HEK293 (cell line): ENCODE measurements at regions not wholly inside any gene's neighbourhood (a gene's known extent, or its start where the extent isn't known, plus 50 kb on each side); places are given as distances from the start of the nearest gene placed in this dataset.

Experiments
- CTCF ChIA-PET: fragments of 350-600 bp; formaldehyde crosslinking; extraction: SDS; loops from one replicate; lab custom pipeline; 2021; ENCODE audit warnings: antibody characterized with exemption; lab: Yijun Ruan, JAX
- POLR2A ChIA-PET: fragments of 300-600 bp; formaldehyde crosslinking; extraction: SDS; loops from one replicate; lab custom pipeline; 2020; ENCODE audit warnings: antibody characterized with exemption, inconsistent platforms; lab: Yijun Ruan, JAX
- H3K27ac ChIP-seq: fragments of 200-500 bp; sonication (Bioruptor generic); 2 replicates; pipeline ENCODE4 v1.5.1; 2014; ENCODE audit warnings: low read depth, low read length, control low read depth, inconsistent platforms; ENCODE audit errors: extremely low read depth
- H3K36me3 ChIP-seq, 2 experiments: fragments of 200-500 bp in 1 of 2; sonication (Bioruptor generic) in 1 of 2; 1 replicate in 1 of 2; 2 replicates in 1 of 2; pipeline ENCODE4 v1.5.1; 2014 to 2017; ENCODE audit warnings: inconsistent platforms in 2 of 2, low read length in 2 of 2; ENCODE audit not compliant: control insufficient read depth in 2 of 2, insufficient read depth in 1 of 2
- H3K4me1 ChIP-seq: fragments of 200-500 bp; sonication (Bioruptor generic); 2 replicates; pipeline ENCODE4 v1.5.1; 2014; ENCODE audit warnings: mild to moderate bottlenecking, low read length, inconsistent platforms; ENCODE audit not compliant: control insufficient read depth, insufficient read depth
- H3K4me3 ChIP-seq: 2 replicates; pipeline ENCODE4 v1.5.1; 2011; ENCODE audit warnings: low read depth, mild to moderate bottlenecking, control low read depth, low read length, moderate library complexity
- H3K9me3 ChIP-seq: fragments of 200-500 bp; sonication (Bioruptor generic); 2 replicates; pipeline ENCODE4 v1.5.1; 2014; ENCODE audit warnings: low read depth, low read length, inconsistent platforms; ENCODE audit not compliant: control insufficient read depth, insufficient read depth
- GLI4 ChIP-seq: fragments of 450-650 bp; formaldehyde crosslinking; IDR thresholded peaks from 2 replicates; pipeline ENCODE4 v1.5.1; 2016; ENCODE audit warnings: missing biosample characterization, missing genetic modification characterization
- INSM2 ChIP-seq: fragments of 450-650 bp; formaldehyde crosslinking; IDR thresholded peaks from 2 replicates; pipeline ENCODE4 v1.5.1; 2016; ENCODE audit warnings: missing biosample characterization, missing genetic modification characterization
- KLF7 ChIP-seq: fragments of 450-650 bp; formaldehyde crosslinking; IDR thresholded peaks from 2 replicates; pipeline ENCODE4 v1.5.1; 2016; ENCODE audit warnings: missing biosample characterization, missing genetic modification characterization, borderline replicate concordance
- MYNN ChIP-seq: fragments of 450-650 bp; formaldehyde crosslinking; IDR thresholded peaks from 2 replicates; pipeline ENCODE4 v1.5.1; 2016; ENCODE audit warnings: missing biosample characterization, missing genetic modification characterization, borderline replicate concordance
- ZBTB48 ChIP-seq: fragments of 450-650 bp; formaldehyde crosslinking; IDR thresholded peaks from 2 replicates; pipeline ENCODE4 v1.5.1; 2016; ENCODE audit warnings: missing biosample characterization, missing genetic modification characterization
- ZFP3 ChIP-seq: fragments of 450-650 bp; formaldehyde crosslinking; IDR thresholded peaks from 2 replicates; pipeline ENCODE4 v1.5.1; 2016; ENCODE audit warnings: low read depth, missing biosample characterization, missing genetic modification characterization
- ZNF138 ChIP-seq: fragments of 450-650 bp; formaldehyde crosslinking; IDR thresholded peaks from 2 replicates; pipeline ENCODE4 v1.5.1; 2016; ENCODE audit warnings: missing biosample characterization, missing genetic modification characterization, borderline replicate concordance
- ZNF16 ChIP-seq: fragments of 450-650 bp; formaldehyde crosslinking; IDR thresholded peaks from 2 replicates; pipeline ENCODE4 v1.5.1; 2016; ENCODE audit warnings: low read depth, missing biosample characterization, missing genetic modification characterization
- ZNF174 ChIP-seq: fragments of 450-650 bp; formaldehyde crosslinking; IDR thresholded peaks from 2 replicates; pipeline ENCODE4 v1.5.0; 2017; ENCODE audit warnings: missing biosample characterization, mild to moderate bottlenecking, missing genetic modification characterization
- ZNF19 ChIP-seq: fragments of 450-650 bp; formaldehyde crosslinking; IDR thresholded peaks from 2 replicates; pipeline ENCODE4; 2016; ENCODE audit warnings: missing biosample characterization, missing genetic modification characterization, low read depth
- ZNF292 ChIP-seq: fragments of 450-650 bp; formaldehyde crosslinking; IDR thresholded peaks from 2 replicates; pipeline ENCODE4 v1.5.1; 2016; ENCODE audit warnings: low read depth, missing biosample characterization, missing genetic modification characterization, borderline replicate concordance
- ZNF341 ChIP-seq: fragments of 450-650 bp; formaldehyde crosslinking; IDR thresholded peaks from 2 replicates; pipeline ENCODE4; 2016; ENCODE audit warnings: low read depth, missing biosample characterization, missing genetic modification characterization
- ZNF366 ChIP-seq: fragments of 450-650 bp; formaldehyde crosslinking; conservative IDR thresholded peaks from 2 replicates; pipeline ENCODE4 v1.5.1; 2016; ENCODE audit warnings: missing biosample characterization, missing genetic modification characterization
- ZNF37A ChIP-seq: fragments of 450-650 bp; IDR thresholded peaks from 2 replicates; pipeline ENCODE4 v1.5.1; 2018; ENCODE audit warnings: missing biosample characterization, missing genetic modification characterization
- ZNF416 ChIP-seq: fragments of 450-650 bp; formaldehyde crosslinking; IDR thresholded peaks from 2 replicates; pipeline ENCODE4 v1.5.1; 2016; ENCODE audit warnings: missing biosample characterization, missing genetic modification characterization
- ZNF426 ChIP-seq: fragments of 450-650 bp; formaldehyde crosslinking; IDR thresholded peaks from 2 replicates; pipeline ENCODE4 v1.5.1; 2017; ENCODE audit warnings: missing biosample characterization, missing genetic modification characterization, mild to moderate bottlenecking, inconsistent platforms, moderate library complexity
- ZNF529 ChIP-seq: fragments of 450-650 bp; formaldehyde crosslinking; IDR thresholded peaks from 2 replicates; pipeline ENCODE4 v1.5.1; 2017; ENCODE audit warnings: missing genetic modification characterization, missing biosample characterization; ENCODE audit not compliant: insufficient replicate concordance
- ZNF610 ChIP-seq: fragments of 450-650 bp; formaldehyde crosslinking; IDR thresholded peaks from 2 replicates; pipeline ENCODE4 v1.5.1; 2016; ENCODE audit warnings: missing biosample characterization, missing genetic modification characterization, borderline replicate concordance
- ZNF624 ChIP-seq: fragments of 450-650 bp; formaldehyde crosslinking; IDR thresholded peaks from 2 replicates; pipeline ENCODE4 v1.5.1; 2017; ENCODE audit warnings: missing biosample characterization, missing genetic modification characterization
- ZNF701 ChIP-seq: fragments of 450-650 bp; formaldehyde crosslinking; IDR thresholded peaks from 2 replicates; pipeline ENCODE4 v1.5.1; 2016; ENCODE audit warnings: missing biosample characterization, missing genetic modification characterization
- ZNF768 ChIP-seq: fragments of 450-650 bp; formaldehyde crosslinking; IDR thresholded peaks from 2 replicates; pipeline ENCODE4 v1.5.1; 2018; ENCODE audit warnings: missing biosample characterization, mild to moderate bottlenecking, missing genetic modification characterization
- ZSCAN23 ChIP-seq: fragments of 450-650 bp; formaldehyde crosslinking; IDR thresholded peaks from 2 replicates; pipeline ENCODE4 v1.5.1; 2016; ENCODE audit warnings: missing biosample characterization, missing genetic modification characterization
- ZSCAN30 ChIP-seq: fragments of 450-650 bp; IDR thresholded peaks from 2 replicates; pipeline ENCODE4 v1.5.1; 2018; ENCODE audit warnings: missing biosample characterization, mild to moderate bottlenecking, missing genetic modification characterization, moderate library complexity
- TF ChIP-seq, protein P1 (sequence below): fragments of 450-650 bp; formaldehyde crosslinking; IDR thresholded peaks from 2 replicates; pipeline ENCODE4 v1.5.1; 2016; ENCODE audit warnings: missing biosample characterization, missing genetic modification characterization

DNA sequence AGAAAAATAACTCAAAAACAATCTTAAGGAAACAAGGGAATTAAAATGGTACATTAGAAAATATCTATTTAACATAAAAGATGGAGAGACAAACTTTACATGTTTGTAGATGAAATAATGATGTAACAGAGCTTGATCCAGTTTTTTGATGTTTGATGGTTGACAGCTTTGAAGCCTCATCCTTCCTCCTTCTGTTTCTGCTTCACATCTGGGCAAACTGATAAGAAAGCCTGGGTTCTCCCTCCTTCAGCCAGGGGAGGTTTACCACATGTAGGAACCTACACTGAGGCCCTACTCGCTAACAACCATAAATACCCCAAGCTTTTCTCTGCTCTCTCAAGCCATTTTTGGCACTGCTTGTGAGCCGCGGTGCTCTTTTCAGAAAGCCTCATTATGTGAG lies 82.8 kb upstream of the ZNF32 start (continued):
- TF ChIP-seq ZNF174 (tag by site-specific recombination) (no peak), ZNF610 (tag by site-specific recombination) (no peak)

DNA sequence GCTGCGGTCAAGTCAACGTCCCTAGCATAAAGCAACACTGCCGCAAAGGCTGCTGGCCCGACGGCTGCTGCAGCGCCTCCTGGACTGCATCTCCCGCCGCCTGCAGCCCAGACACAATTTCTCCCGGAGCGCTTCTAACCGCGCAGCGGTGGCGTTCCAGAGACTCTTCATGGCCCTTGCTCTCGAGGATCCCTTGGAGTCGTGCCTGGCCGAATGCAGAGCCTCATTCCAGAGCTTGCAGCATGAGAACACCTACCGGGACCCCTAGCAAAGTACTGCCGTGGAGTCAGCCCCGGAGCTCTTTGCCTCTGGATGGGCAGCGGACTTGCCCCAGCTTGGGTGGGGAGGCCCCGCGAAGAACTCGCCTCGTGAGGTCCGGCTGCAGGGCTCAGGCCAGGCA lies 79.7 kb upstream of the ZNF32 start:
- Histone ChIP-seq H3K4me1 (no peaks in the 10 kb centered on the region), H3K4me3 (no peak overlapping the region), H3K27ac (no peak overlapping the region), H3K36me3 (no peaks in the 10 kb centered on the region), H3K9me3 (no peaks in the 10 kb centered on the region)
- POLR2A ChIA-PET, result no interaction called here
- no peak for TF ChIP-seq ZFP3 (tag by site-specific recombination)
- TF ChIP-seq ZNF529 (tag by site-specific recombination), result no peak
- TF ChIP-seq ZNF37A, result no peak
- no peak for TF ChIP-seq GLI4 (tag by site-specific recombination)
- no peak for TF ChIP-seq ZNF366 (tag by site-specific recombination)
- no peak for TF ChIP-seq ZBTB48
- TF ChIP-seq ZNF292 (tag by site-specific recombination), result no peak
- no peak for TF ChIP-seq ZNF16 (tag by site-specific recombination)
- TF ChIP-seq MYNN (tag by site-specific recombination), result no peak
- no peak for TF ChIP-seq ZSCAN23 (tag by site-specific recombination)
- TF ChIP-seq ZNF426, result no peak
- CTCF ChIA-PET, result no interaction called here

- Histone ChIP-seq H3K9me3 (no peaks in the 10 kb centered on the region), H3K4me1 (no peaks in the 10 kb centered on the region), H3K4me3 (no peak overlapping the region), H3K27ac (no peak overlapping the region), H3K36me3 (no peaks in the 10 kb centered on the region)
- ChIA-PET POLR2A (no interaction called here), CTCF (no interaction called here)
- no peak for TF ChIP-seq ZNF341
- no peak for TF ChIP-seq ZNF19 (tag by site-specific recombination)
- TF ChIP-seq ZSCAN30 (tag by site-specific recombination), result no peak
- TF ChIP-seq ZNF701, result no peak
- TF ChIP-seq INSM2 (tag by site-specific recombination), result no peak
- TF ChIP-seq KLF7 (tag by site-specific recombination), result no peak
- no peak for TF ChIP-seq ZNF624 (tag by site-specific recombination)
- no peak for TF ChIP-seq ZNF768 (tag by site-specific recombination)
- TF ChIP-seq ZNF138 (tag by site-specific recombination), result no peak
- TF ChIP-seq ZNF416 (tag by site-specific recombination), result no peak
- TF ChIP-seq, protein P1, sequence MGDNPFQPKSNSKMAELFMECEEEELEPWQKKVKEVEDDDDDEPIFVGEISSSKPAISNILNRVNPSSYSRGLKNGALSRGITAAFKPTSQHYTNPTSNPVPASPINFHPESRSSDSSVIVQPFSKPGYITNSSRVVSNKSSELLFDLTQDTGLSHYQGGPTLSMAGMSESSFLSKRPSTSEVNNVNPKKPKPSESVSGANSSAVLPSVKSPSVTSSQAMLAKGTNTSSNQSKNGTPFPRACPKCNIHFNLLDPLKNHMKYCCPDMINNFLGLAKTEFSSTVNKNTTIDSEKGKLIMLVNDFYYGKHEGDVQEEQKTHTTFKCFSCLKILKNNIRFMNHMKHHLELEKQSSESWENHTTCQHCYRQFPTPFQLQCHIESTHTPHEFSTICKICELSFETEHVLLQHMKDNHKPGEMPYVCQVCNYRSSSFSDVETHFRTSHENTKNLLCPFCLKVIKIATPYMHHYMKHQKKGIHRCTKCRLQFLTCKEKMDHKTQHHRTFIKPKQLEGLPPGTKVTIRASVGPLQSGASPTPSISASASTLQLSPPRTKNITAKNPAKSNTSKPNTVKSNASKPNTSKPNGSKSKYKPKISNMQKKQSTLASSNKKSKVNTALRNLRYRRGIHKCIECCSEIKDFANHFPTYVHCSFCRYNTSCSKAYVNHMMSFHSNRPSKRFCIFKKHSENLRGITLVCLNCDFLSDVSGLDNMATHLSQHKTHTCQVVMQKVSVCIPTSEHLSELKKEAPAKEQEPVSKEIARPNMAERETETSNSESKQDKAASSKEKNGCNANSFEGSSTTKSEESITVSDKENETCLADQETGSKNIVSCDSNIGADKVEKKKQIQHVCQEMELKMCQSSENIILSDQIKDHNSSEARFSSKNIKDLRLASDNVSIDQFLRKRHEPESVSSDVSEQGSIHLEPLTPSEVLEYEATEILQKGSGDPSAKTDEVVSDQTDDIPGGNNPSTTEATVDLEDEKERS (tag by site-specific recombination), result no peak
Observed at GRCh38 chr10:43727935-43728334, 79.3 kb upstream of the ZNF32 start.
